ENCODE measurements at regions not wholly inside any gene's neighbourhood (a gene's known extent, or its start where the extent isn't known, plus 50 kb on each side); places are given as distances from the start of the nearest gene placed in this dataset.
A peak's percentile ranks its signal among the peaks of the same experiment; 100 is the strongest.

GRCh38 chr6:144578385-144579350, 293.5 kb downstream of the UTRN start:
- CTCF ChIA-PET, result interaction anchor here (1.4 to 3.3 kb wide), 2 partner anchors 11 to 1055 kb away, joined by 3 to 15 read pairs; no protein-coding TSS in a partner anchor
- intact Hi-C loops (cut with micrococcal nuclease), result no loop called here
- Mint-ChIP-seq H3K9me3 (no peaks in the 10 kb centered on the region), H3K36me3 (ENCODE audit: low read depth) (peaks cover 9% of the 10 kb centered on the region), H3K27ac (no peak overlapping the region), H3K4me3 (no peak overlapping the region), H3K4me1 (ENCODE audit: low read depth) (peaks cover 35% of the 10 kb centered on the region), H3K27me3 (no peaks in the 10 kb centered on the region)
- TF ChIP-seq CTCF (IDR thresholded peaks at IDR 0.05), result no peak
- ATAC-seq (no peak), DNase-seq (no peak)
- POLR2A ChIA-PET, result no interaction called here

GRCh38 chr6:144580039-144580438, 294.9 kb downstream of the UTRN start:
- peaks cover 37% of the 10 kb centered on the region for H3K4me1 Mint-ChIP-seq (ENCODE audit: low read depth)
- no peaks in the 10 kb centered on the region for H3K9me3 Mint-ChIP-seq
- no peak overlapping the region for H3K4me3 Mint-ChIP-seq
- no peak for ATAC-seq
- no peaks in the 10 kb centered on the region for H3K27me3 Mint-ChIP-seq
- H3K27ac Mint-ChIP-seq, result no peak overlapping the region
- peak; percentile 37 for DNase-seq
- TF ChIP-seq CTCF (IDR thresholded peaks at IDR 0.05), result no peak
- peaks cover 9% of the 10 kb centered on the region for H3K36me3 Mint-ChIP-seq (ENCODE audit: low read depth)
- POLR2A ChIA-PET, result interaction anchor here (0.6 kb wide), 1 partner anchor 110 kb away, joined by 3 read pairs; no protein-coding TSS in a partner anchor
- intact Hi-C loops (cut with micrococcal nuclease), result loop anchor here (5.0 to 10.0 kb wide), 4 partner anchors 147 to 635 kb away; no protein-coding TSS in a partner anchor
- CTCF ChIA-PET, result interaction anchor here (3.3 kb wide), 1 partner anchor 12 kb away, joined by 15 read pairs; no protein-coding TSS in a partner anchor

- CTCF ChIA-PET, result interaction anchor here (1.2 to 3.3 kb wide), 2 partner anchors 13 to 17 kb away, joined by 5 to 15 read pairs; no protein-coding TSS in a partner anchor
- no peak overlapping the region for H3K27ac Mint-ChIP-seq
- H3K27me3 Mint-ChIP-seq, result no peaks in the 10 kb centered on the region
- no peaks in the 10 kb centered on the region for H3K9me3 Mint-ChIP-seq
- no peak for DNase-seq
- POLR2A ChIA-PET, result no interaction called here
- H3K4me1 Mint-ChIP-seq (ENCODE audit: low read depth), result peaks cover 33% of the 10 kb centered on the region
- H3K36me3 Mint-ChIP-seq (ENCODE audit: low read depth), result peaks cover 9% of the 10 kb centered on the region
- no peak for TF ChIP-seq CTCF (IDR thresholded peaks at IDR 0.05)
- intact Hi-C loops (cut with micrococcal nuclease), result loop anchor here (5.0 to 10.0 kb wide), 4 partner anchors 147 to 634 kb away; no protein-coding TSS in a partner anchor
- no peak for ATAC-seq
- no peak overlapping the region for H3K4me3 Mint-ChIP-seq
Observed at GRCh38 chr6:144580771-144581170, 295.6 kb downstream of the UTRN start.

GRCh38 chr6:144581812-144582537, 296.8 kb downstream of the UTRN start:
- CTCF ChIA-PET, result interaction anchor here (0.7 to 6.6 kb wide), 8 partner anchors 14 to 269 kb away, joined by 3 to 34 read pairs (median 4); no protein-coding TSS in a partner anchor
- H3K36me3 Mint-ChIP-seq (ENCODE audit: low read depth), result peaks cover 7% of the 10 kb centered on the region
- intact Hi-C loops (cut with micrococcal nuclease), result loop anchor here (5.0 to 10.0 kb wide), 4 partner anchors 145 to 633 kb away; no protein-coding TSS in a partner anchor
- DNase-seq (peak; percentile 44), ATAC-seq (no peak)
- H3K4me1 Mint-ChIP-seq (ENCODE audit: low read depth), result peaks cover 35% of the 10 kb centered on the region
- H3K27ac Mint-ChIP-seq, result peak overlapping the region; percentile 56
- H3K4me3 Mint-ChIP-seq, result no peak overlapping the region
- TF ChIP-seq CTCF (IDR thresholded peaks at IDR 0.05), result peak; percentile 51
- H3K27me3 Mint-ChIP-seq, result no peaks in the 10 kb centered on the region
- no peaks in the 10 kb centered on the region for H3K9me3 Mint-ChIP-seq
- POLR2A ChIA-PET, result no interaction called here
